Activated CD8-positive, alpha-beta T cell treated with anti-CD3 and anti-CD28 coated beads for 36 hours (primary cell): ENCODE measurements at regions not wholly inside any gene's neighbourhood (a gene's known extent, or its start where the extent isn't known, plus 50 kb on each side); places are given as distances from the start of the nearest gene placed in this dataset.

ENCODE experiments used
- ATAC-seq: fragments of 200-7000 bp; cut with Tn5 transposase; one replicate; pipeline ENCODE4 v1.10.0; 2021; ENCODE audit warnings: mild to moderate bottlenecking, moderate library complexity
- CTCF ChIA-PET: fragments of 350-600 bp; sonication (Branson Sonifier 250); formaldehyde crosslinking; loops from one replicate; lab custom pipeline; 2021; ENCODE audit warnings: antibody characterized with exemption; lab: Charles Lee
- POLR2A ChIA-PET: fragments of 350-600 bp; sonication (Branson Sonifier 250); formaldehyde crosslinking; loops from one replicate; lab custom pipeline; 2021; ENCODE audit warnings: antibody characterized with exemption; lab: Charles Lee
- DNase-seq: peaks from one replicate; pipeline ENCODE4 v3.0.0-alpha.2; 2020
- H3K27ac Mint-ChIP-seq: one replicate; pipeline ENCODE4 v1.8.0; 2021; ENCODE audit warnings: mild to moderate bottlenecking, mixed read lengths
- H3K27me3 Mint-ChIP-seq: one replicate; pipeline ENCODE4 v1.8.0; 2021; ENCODE audit warnings: mixed read lengths
- H3K36me3 Mint-ChIP-seq: one replicate; pipeline ENCODE4 v1.8.0; 2021; ENCODE audit warnings: low read depth, mixed read lengths
- H3K4me1 Mint-ChIP-seq: one replicate; pipeline ENCODE4 v1.8.0; 2021; ENCODE audit warnings: low read depth, mixed read lengths
- H3K4me3 Mint-ChIP-seq: one replicate; pipeline ENCODE4 v1.8.0; 2021; ENCODE audit warnings: mild to moderate bottlenecking, moderate library complexity, mixed read lengths
- H3K9me3 Mint-ChIP-seq: one replicate; pipeline ENCODE4 v1.8.0; 2021; ENCODE audit warnings: mixed read lengths
- intact Hi-C: fragments of 100-400 bp; cut with micrococcal nuclease; formaldehyde crosslinking; loops from one replicate; pipeline ENCODE4 v1.10.0; 2022
- TF ChIP-seq, protein P1 (sequence below): fragments of 200-600 bp; IDR thresholded peaks from one replicate; pipeline ENCODE4 v1.8.0; 2022; ENCODE audit warnings: antibody characterized with exemption, mild to moderate bottlenecking

DNA sequence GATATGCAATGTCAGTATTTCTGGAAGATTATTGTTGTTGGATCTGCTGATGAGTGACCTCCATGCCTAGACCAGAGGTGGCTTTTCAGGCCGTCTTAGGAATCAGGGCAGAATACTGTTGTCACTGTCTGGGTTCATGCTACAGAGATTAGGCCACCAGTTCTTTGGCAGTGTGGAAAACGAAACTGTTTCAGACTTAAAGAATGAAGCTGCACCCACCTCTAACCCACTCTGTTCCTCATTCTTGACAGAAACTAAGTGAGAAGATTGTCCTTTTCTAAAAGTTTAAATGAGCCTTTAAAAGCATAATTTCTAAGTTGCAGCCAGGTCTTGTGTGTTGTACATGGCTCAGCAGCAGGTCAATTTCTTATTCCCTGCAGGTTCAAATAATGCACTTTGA lies 444.3 kb downstream of the ENC1 start:
- CTCF ChIA-PET = no interaction called here
- H3K36me3 Mint-ChIP-seq = no peaks in the 10 kb centered on the region
- POLR2A ChIA-PET = no interaction called here
- H3K9me3 Mint-ChIP-seq = no peaks in the 10 kb centered on the region
- no peak overlapping the region for H3K27ac Mint-ChIP-seq
- DNase-seq (no peak), ATAC-seq (no peak)
- intact Hi-C loops = no loop called here
- H3K4me1 Mint-ChIP-seq = no peaks in the 10 kb centered on the region
- TF ChIP-seq, protein P1, sequence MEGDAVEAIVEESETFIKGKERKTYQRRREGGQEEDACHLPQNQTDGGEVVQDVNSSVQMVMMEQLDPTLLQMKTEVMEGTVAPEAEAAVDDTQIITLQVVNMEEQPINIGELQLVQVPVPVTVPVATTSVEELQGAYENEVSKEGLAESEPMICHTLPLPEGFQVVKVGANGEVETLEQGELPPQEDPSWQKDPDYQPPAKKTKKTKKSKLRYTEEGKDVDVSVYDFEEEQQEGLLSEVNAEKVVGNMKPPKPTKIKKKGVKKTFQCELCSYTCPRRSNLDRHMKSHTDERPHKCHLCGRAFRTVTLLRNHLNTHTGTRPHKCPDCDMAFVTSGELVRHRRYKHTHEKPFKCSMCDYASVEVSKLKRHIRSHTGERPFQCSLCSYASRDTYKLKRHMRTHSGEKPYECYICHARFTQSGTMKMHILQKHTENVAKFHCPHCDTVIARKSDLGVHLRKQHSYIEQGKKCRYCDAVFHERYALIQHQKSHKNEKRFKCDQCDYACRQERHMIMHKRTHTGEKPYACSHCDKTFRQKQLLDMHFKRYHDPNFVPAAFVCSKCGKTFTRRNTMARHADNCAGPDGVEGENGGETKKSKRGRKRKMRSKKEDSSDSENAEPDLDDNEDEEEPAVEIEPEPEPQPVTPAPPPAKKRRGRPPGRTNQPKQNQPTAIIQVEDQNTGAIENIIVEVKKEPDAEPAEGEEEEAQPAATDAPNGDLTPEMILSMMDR = no peak
- H3K27me3 Mint-ChIP-seq = no peaks in the 10 kb centered on the region
- no peak overlapping the region for H3K4me3 Mint-ChIP-seq

DNA sequence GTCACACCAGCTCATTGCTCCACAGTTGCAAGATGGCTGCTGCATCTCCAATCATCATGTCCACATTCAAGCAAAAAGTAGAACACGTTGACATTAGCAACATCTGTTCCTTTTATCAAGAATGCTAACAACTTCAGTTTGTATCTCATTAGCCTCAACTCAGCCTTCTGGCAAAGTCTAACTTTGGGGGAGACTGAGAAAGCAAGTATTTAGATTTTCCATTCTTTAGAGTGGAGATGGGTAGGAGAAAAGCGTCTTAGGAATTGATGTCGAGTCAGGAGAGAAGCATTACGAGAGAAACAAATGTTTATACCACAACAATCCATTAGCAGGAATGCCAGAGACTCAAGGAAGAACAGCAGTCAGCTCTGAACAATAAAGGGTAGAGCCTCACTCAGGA lies 446.3 kb downstream of the ENC1 start:
- no peaks in the 10 kb centered on the region for H3K4me1 Mint-ChIP-seq
- ChIA-PET CTCF (interaction anchor here (1.7 kb wide), 1 partner anchor 292 kb away, joined by 7 read pairs; no protein-coding TSS in a partner anchor), POLR2A (no interaction called here)
- intact Hi-C loops = no loop called here
- H3K4me3 Mint-ChIP-seq = no peak overlapping the region
- no peak overlapping the region for H3K27ac Mint-ChIP-seq
- DNase-seq (no peak), ATAC-seq (no peak)
- TF ChIP-seq, protein P1 = no peak
- no peaks in the 10 kb centered on the region for H3K36me3 Mint-ChIP-seq
- H3K9me3 Mint-ChIP-seq = no peaks in the 10 kb centered on the region
- H3K27me3 Mint-ChIP-seq = no peaks in the 10 kb centered on the region

- TF ChIP-seq, protein P1 = no peak
- no peaks in the 10 kb centered on the region for H3K9me3 Mint-ChIP-seq
- H3K4me3 Mint-ChIP-seq = no peak overlapping the region
- POLR2A ChIA-PET = no interaction called here
- CTCF ChIA-PET = no interaction called here
- H3K4me1 Mint-ChIP-seq = no peaks in the 10 kb centered on the region
- ATAC-seq (no peak), DNase-seq (no peak)
- H3K36me3 Mint-ChIP-seq = no peaks in the 10 kb centered on the region
- no peaks in the 10 kb centered on the region for H3K27me3 Mint-ChIP-seq
- H3K27ac Mint-ChIP-seq = no peak overlapping the region
- intact Hi-C loops = no loop called here
Observed at GRCh38 chr5:74192606-74193299, 447.8 kb downstream of the ENC1 start.

DNA sequence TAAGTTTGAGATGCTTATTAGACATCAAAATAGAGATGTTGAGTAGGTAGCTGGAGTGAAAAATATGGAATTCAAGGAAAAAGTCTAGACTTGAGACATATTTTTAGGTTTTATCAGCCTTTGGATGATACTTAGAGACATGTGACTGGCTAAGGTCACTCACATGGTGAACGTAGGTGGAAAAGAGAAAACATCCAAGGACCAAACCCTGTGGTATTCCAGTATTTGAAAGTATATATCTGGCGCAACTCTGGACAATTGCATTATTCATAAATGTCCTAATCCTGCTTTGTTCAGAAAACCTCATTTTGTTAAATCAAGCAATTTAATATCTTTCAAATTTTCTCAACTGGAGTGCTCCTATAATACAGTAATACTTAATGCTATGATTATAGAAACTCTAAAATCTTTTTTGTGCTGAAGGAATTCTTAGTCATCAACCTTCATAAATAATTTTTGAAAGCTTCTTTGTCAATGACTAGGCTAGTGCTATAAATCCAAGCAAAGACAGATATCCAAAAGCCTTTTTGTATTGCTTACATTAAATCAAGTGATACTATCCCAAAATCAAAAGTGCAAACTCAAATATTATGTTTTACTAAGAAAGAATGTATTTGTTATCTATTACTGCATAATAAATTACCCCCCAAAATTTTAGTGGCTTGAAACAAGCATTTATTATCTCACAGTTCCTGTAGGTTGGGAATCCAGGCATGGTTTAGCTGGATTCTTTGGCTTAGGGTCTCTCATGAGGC lies 452.0 kb downstream of the ENC1 start:
- H3K27ac Mint-ChIP-seq = no peak overlapping the region
- no peak for ATAC-seq
- intact Hi-C loops = no loop called here
- ChIA-PET CTCF (no interaction called here), POLR2A (no interaction called here)
- no peak overlapping the region for H3K4me3 Mint-ChIP-seq
- TF ChIP-seq, protein P1 = no peak
- H3K4me1 Mint-ChIP-seq = no peaks in the 10 kb centered on the region
- H3K9me3 Mint-ChIP-seq = no peaks in the 10 kb centered on the region
- no peaks in the 10 kb centered on the region for H3K36me3 Mint-ChIP-seq
- no peak for DNase-seq
- peaks cover 7% of the 10 kb centered on the region for H3K27me3 Mint-ChIP-seq

DNA sequence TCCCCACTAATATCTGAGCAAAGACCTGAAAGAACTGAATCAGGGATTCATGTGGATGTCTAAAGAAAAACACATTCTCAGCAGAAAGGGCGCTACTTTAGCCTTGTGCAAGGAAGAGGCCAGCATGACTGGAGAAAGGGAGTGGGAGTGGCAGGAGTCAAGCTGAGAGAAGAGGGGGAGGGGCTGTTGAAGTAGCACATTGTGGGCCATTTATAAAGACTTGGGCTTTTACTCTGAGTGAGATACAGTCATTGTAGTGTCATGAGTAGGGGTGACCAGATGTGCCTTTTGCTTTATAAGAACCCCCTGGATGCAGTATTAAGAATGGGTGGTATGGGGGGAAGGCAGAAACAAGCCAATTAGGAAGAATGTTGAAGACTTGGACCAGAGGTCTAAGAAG lies 452.8 kb downstream of the ENC1 start:
- Mint-ChIP-seq H3K4me1 (no peaks in the 10 kb centered on the region), H3K4me3 (no peak overlapping the region), H3K9me3 (no peaks in the 10 kb centered on the region), H3K36me3 (no peaks in the 10 kb centered on the region), H3K27me3 (peaks cover 7% of the 10 kb centered on the region), H3K27ac (no peak overlapping the region)
- ChIA-PET CTCF (no interaction called here), POLR2A (no interaction called here)
- intact Hi-C loops = no loop called here
- no peak for DNase-seq
- TF ChIP-seq, protein P1 = no peak
- ATAC-seq = no peak
